HepG2 (cell line): ENCODE measurements at regions not wholly inside any gene's neighbourhood (a gene's known extent, or its start where the extent isn't known, plus 50 kb on each side); places are given as distances from the start of the nearest gene placed in this dataset.

Experiments
- DMAP1 ChIP-seq: IDR thresholded peaks from 2 replicates; pipeline ENCODE4 v1.6.1; 2016
- JUNB ChIP-seq: sonication (generic); formaldehyde crosslinking; IDR thresholded peaks from 2 replicates; pipeline ENCODE4 v1.8.0; 2022; ENCODE audit warnings: missing genetic modification reagents, mild to moderate bottlenecking, borderline replicate concordance
- KLF15 ChIP-seq: sonication (generic); formaldehyde crosslinking; IDR thresholded peaks from 2 replicates; pipeline ENCODE4 v1.8.1; 2023; ENCODE audit warnings: borderline replicate concordance, mild to moderate bottlenecking, inconsistent platforms, missing genetic modification reagents, mixed read lengths
- MATR3 ChIP-seq: sonication (generic); formaldehyde crosslinking; IDR thresholded peaks from 2 replicates; pipeline ENCODE4 v1.4.0; 2020; ENCODE audit warnings: missing genetic modification reagents
- NCOA2 ChIP-seq: sonication (generic); formaldehyde crosslinking; IDR thresholded peaks from 2 replicates; pipeline ENCODE4 v1.8.0; 2022; ENCODE audit warnings: inconsistent platforms
- NPAS2 ChIP-seq: sonication (generic); formaldehyde crosslinking; IDR thresholded peaks from 2 replicates; pipeline ENCODE4 v1.8.0; 2022; ENCODE audit warnings: mild to moderate bottlenecking, missing genetic modification reagents, borderline replicate concordance
- ZBTB38 ChIP-seq: sonication (generic); formaldehyde crosslinking; IDR thresholded peaks from 2 replicates; pipeline ENCODE4 v1.5.1; 2020; ENCODE audit warnings: mild to moderate bottlenecking, missing genetic modification reagents
- ZNF101 ChIP-seq: sonication (generic); formaldehyde crosslinking; IDR thresholded peaks from 2 replicates; pipeline ENCODE4 v1.4.0; 2020; ENCODE audit warnings: mild to moderate bottlenecking, low read depth, missing genetic modification reagents, borderline replicate concordance
- ZNF234 ChIP-seq: sonication (generic); formaldehyde crosslinking; conservative IDR thresholded peaks from 2 replicates; pipeline ENCODE4 v1.5.1; 2020; ENCODE audit warnings: mild to moderate bottlenecking, missing genetic modification reagents
- ZNF296 ChIP-seq: sonication (generic); formaldehyde crosslinking; conservative IDR thresholded peaks from 2 replicates; pipeline ENCODE4 v1.5.0; 2020; ENCODE audit warnings: mild to moderate bottlenecking, missing genetic modification reagents
- ZNF616 ChIP-seq: sonication (generic); formaldehyde crosslinking; IDR thresholded peaks from 2 replicates; pipeline ENCODE4 v1.5.0; 2020; ENCODE audit warnings: low read depth, mild to moderate bottlenecking, missing genetic modification reagents
- ZNF746 ChIP-seq: sonication (generic); formaldehyde crosslinking; IDR thresholded peaks from 2 replicates; pipeline ENCODE4 v1.8.0; 2022; ENCODE audit warnings: mild to moderate bottlenecking, missing genetic modification reagents
- ZNF775 ChIP-seq: sonication (generic); formaldehyde crosslinking; IDR thresholded peaks from 2 replicates; pipeline ENCODE4 v1.4.0; 2020; ENCODE audit warnings: missing genetic modification reagents, mild to moderate bottlenecking, moderate library complexity, borderline replicate concordance
- ZSCAN9 ChIP-seq: IDR thresholded peaks from 2 replicates; pipeline ENCODE4 v1.6.1; 2016; ENCODE audit warnings: borderline replicate concordance
- TF ChIP-seq, protein P1 (sequence below): sonication (generic); formaldehyde crosslinking; IDR thresholded peaks from 2 replicates; pipeline ENCODE4 v1.4.0; 2020; ENCODE audit warnings: mild to moderate bottlenecking, low read depth, missing genetic modification reagents
- TF ChIP-seq, protein P2 (sequence below): sonication (generic); formaldehyde crosslinking; IDR thresholded peaks from 2 replicates; pipeline ENCODE4 v1.5.0; 2020; ENCODE audit warnings: missing genetic modification reagents
- TF ChIP-seq, protein P3 (sequence below): IDR thresholded peaks from 2 replicates; pipeline ENCODE4 v1.6.1; 2016; ENCODE audit warnings: missing compliant biosample characterization, missing genetic modification reagents, borderline replicate concordance
- TF ChIP-seq, protein P4 (sequence below): sonication (generic); formaldehyde crosslinking; IDR thresholded peaks from 2 replicates; pipeline ENCODE4 v1.5.0; 2020; ENCODE audit warnings: mild to moderate bottlenecking, missing genetic modification reagents, borderline replicate concordance

DNA sequence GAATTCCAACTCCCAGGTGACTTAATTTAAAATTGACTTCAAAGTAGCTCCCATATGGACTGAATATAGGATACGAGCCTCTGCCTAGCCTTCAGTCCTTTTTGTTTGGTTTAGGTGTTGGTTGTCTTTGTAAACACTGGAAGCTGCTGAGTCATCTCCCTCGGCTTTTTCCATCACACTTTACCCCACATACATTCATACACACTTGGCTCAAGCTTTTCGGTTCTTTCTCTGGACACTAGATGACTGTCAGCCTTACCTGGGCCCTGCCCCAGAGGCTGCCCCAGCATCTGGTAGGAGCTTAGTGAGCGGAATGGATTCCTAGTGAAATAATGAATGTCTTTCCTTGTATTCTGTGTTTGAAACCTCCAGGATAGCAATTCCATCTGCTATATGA, 201.5 kb upstream of the IL12A start (continued):
- TF ChIP-seq, protein P1, sequence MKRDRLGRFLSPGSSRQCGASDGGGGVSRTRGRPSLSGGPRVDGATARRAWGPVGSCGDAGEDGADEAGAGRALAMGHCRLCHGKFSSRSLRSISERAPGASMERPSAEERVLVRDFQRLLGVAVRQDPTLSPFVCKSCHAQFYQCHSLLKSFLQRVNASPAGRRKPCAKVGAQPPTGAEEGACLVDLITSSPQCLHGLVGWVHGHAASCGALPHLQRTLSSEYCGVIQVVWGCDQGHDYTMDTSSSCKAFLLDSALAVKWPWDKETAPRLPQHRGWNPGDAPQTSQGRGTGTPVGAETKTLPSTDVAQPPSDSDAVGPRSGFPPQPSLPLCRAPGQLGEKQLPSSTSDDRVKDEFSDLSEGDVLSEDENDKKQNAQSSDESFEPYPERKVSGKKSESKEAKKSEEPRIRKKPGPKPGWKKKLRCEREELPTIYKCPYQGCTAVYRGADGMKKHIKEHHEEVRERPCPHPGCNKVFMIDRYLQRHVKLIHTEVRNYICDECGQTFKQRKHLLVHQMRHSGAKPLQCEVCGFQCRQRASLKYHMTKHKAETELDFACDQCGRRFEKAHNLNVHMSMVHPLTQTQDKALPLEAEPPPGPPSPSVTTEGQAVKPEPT (CRISPR knock-in tag): no peak
- TF ChIP-seq, protein P2, sequence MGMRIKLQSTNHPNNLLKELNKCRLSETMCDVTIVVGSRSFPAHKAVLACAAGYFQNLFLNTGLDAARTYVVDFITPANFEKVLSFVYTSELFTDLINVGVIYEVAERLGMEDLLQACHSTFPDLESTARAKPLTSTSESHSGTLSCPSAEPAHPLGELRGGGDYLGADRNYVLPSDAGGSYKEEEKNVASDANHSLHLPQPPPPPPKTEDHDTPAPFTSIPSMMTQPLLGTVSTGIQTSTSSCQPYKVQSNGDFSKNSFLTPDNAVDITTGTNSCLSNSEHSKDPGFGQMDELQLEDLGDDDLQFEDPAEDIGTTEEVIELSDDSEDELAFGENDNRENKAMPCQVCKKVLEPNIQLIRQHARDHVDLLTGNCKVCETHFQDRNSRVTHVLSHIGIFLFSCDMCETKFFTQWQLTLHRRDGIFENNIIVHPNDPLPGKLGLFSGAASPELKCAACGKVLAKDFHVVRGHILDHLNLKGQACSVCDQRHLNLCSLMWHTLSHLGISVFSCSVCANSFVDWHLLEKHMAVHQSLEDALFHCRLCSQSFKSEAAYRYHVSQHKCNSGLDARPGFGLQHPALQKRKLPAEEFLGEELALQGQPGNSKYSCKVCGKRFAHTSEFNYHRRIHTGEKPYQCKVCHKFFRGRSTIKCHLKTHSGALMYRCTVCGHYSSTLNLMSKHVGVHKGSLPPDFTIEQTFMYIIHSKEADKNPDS (CRISPR knock-in tag): no peak
- TF ChIP-seq, protein P3, sequence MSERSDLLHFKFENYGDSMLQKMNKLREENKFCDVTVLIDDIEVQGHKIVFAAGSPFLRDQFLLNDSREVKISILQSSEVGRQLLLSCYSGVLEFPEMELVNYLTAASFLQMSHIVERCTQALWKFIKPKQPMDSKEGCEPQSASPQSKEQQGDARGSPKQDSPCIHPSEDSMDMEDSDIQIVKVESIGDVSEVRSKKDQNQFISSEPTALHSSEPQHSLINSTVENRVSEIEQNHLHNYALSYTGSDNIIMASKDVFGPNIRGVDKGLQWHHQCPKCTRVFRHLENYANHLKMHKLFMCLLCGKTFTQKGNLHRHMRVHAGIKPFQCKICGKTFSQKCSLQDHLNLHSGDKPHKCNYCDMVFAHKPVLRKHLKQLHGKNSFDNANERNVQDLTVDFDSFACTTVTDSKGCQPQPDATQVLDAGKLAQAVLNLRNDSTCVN (CRISPR knock-in tag): peak; percentile 31; the same call in 1 of the 2 replicates
- TF ChIP-seq ZNF746 (CRISPR knock-in tag) (peak; percentile 31; the same call in 1 of the 2 replicates), NCOA2 (CRISPR knock-in tag) (peak; percentile 70), ZBTB38 (CRISPR knock-in tag) (no peak), MATR3 (CRISPR knock-in tag) (no peak), DMAP1 (CRISPR knock-in tag) (no peak), JUNB (CRISPR knock-in tag) (peak; percentile 80; the same call in 1 of the 2 replicates), ZSCAN9 (CRISPR knock-in tag) (0 out of 2 replicates have a peak, but pooled peaks have one; percentile 32), NPAS2 (CRISPR knock-in tag) (no peak), KLF15 (no peak), ZNF101 (CRISPR knock-in tag) (no peak), ZNF616 (CRISPR knock-in tag) (no peak), ZNF775 (CRISPR knock-in tag) (no peak), ZNF296 (CRISPR knock-in tag) (no peak), ZNF234 (CRISPR knock-in tag) (no peak)
- TF ChIP-seq, protein P4, sequence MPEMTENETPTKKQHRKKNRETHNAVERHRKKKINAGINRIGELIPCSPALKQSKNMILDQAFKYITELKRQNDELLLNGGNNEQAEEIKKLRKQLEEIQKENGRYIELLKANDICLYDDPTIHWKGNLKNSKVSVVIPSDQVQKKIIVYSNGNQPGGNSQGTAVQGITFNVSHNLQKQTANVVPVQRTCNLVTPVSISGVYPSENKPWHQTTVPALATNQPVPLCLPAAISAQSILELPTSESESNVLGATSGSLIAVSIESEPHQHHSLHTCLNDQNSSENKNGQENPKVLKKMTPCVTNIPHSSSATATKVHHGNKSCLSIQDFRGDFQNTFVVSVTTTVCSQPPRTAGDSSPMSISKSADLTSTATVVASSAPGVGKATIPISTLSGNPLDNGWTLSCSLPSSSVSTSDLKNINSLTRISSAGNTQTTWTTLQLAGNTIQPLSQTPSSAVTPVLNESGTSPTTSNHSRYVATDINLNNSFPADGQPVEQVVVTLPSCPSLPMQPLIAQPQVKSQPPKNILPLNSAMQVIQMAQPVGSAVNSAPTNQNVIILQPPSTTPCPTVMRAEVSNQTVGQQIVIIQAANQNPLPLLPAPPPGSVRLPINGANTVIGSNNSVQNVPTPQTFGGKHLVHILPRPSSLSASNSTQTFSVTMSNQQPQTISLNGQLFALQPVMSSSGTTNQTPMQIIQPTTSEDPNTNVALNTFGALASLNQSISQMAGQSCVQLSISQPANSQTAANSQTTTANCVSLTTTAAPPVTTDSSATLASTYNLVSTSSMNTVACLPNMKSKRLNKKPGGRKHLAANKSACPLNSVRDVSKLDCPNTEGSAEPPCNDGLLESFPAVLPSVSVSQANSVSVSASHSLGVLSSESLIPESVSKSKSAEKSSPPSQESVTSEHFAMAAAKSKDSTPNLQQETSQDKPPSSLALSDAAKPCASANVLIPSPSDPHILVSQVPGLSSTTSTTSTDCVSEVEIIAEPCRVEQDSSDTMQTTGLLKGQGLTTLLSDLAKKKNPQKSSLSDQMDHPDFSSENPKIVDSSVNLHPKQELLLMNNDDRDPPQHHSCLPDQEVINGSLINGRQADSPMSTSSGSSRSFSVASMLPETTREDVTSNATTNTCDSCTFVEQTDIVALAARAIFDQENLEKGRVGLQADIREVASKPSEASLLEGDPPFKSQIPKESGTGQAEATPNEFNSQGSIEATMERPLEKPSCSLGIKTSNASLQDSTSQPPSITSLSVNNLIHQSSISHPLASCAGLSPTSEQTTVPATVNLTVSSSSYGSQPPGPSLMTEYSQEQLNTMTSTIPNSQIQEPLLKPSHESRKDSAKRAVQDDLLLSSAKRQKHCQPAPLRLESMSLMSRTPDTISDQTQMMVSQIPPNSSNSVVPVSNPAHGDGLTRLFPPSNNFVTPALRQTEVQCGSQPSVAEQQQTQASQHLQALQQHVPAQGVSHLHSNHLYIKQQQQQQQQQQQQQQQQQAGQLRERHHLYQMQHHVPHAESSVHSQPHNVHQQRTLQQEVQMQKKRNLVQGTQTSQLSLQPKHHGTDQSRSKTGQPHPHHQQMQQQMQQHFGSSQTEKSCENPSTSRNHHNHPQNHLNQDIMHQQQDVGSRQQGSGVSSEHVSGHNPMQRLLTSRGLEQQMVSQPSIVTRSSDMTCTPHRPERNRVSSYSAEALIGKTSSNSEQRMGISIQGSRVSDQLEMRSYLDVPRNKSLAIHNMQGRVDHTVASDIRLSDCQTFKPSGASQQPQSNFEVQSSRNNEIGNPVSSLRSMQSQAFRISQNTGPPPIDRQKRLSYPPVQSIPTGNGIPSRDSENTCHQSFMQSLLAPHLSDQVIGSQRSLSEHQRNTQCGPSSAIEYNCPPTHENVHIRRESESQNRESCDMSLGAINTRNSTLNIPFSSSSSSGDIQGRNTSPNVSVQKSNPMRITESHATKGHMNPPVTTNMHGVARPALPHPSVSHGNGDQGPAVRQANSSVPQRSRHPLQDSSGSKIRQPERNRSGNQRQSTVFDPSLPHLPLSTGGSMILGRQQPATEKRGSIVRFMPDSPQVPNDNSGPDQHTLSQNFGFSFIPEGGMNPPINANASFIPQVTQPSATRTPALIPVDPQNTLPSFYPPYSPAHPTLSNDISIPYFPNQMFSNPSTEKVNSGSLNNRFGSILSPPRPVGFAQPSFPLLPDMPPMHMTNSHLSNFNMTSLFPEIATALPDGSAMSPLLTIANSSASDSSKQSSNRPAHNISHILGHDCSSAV (CRISPR knock-in tag): no peak
